ENCODE measurements at regions not wholly inside any gene's neighbourhood (a gene's known extent, or its start where the extent isn't known, plus 50 kb on each side); places are given as distances from the start of the nearest gene placed in this dataset.

GRCh38 chr16:75792771-75793492 lies 66.6 kb upstream of the CPHXL start:
- TF ChIP-seq POLR2A (IDR thresholded peaks at IDR 0.05): no peak
- TF ChIP-seq CTCF (IDR thresholded peaks at IDR 0.05): no peak
- TF ChIP-seq EP300 (IDR thresholded peaks at IDR 0.05): no peak
